Kidney glomerular epithelial cell (primary cell): ENCODE measurements at regions not wholly inside any gene's neighbourhood (a gene's known extent, or its start where the extent isn't known, plus 50 kb on each side); places are given as distances from the start of the nearest gene placed in this dataset.

ENCODE experiments used
- DNase-seq: peaks from one replicate; lab custom pipeline; 2025; lab: John Stamatoyannopoulos, UW

- no peak for DNase-seq
Measured at GRCh38 chr10:62745581-62745980, 58.9 kb upstream of the ADO start.

- no peak for DNase-seq
Measured at GRCh38 chr10:62746951-62747729, 57.4 kb upstream of the ADO start.

GRCh38 chr10:62748386-62748785 is 56.1 kb upstream of the ADO start:
- DNase-seq = no peak

GRCh38 chr10:62749093-62749683 is 55.3 kb upstream of the ADO start:
- no peak for DNase-seq
